Lung (tissue), 11 donors: ENCODE measurements at regions not wholly inside any gene's neighbourhood (a gene's known extent, or its start where the extent isn't known, plus 50 kb on each side); places are given as distances from the start of the nearest gene placed in this dataset.

ENCODE experiments used
- ATAC-seq: fragments of 200-7000 bp; cut with Tn5 transposase; one replicate; pipeline ENCODE4 v1.9.1; 2020; ENCODE audit warnings: moderate number of reproducible peaks; ENCODE audit not compliant: insufficient read depth, low FRiP score
- DNase-seq, 3 donors: peaks; one replicate each; pipeline ENCODE4 v3.0.0-alpha.2; 2013 to 2017
- H3K27ac ChIP-seq, 2 donors: one replicate each; pipeline ENCODE4 v1.5.1; 2013; ENCODE audit warnings: mild to moderate bottlenecking in 2 of 2, moderate library complexity in 2 of 2, control low read depth in 1 of 2, inconsistent platforms in 1 of 2, low read depth in 1 of 2, low read length in 1 of 2
- H3K27me3 ChIP-seq, 3 donors: one replicate each; pipeline ENCODE4 v1.5.1; 2013; ENCODE audit warnings: low read length in 2 of 3; ENCODE audit not compliant: control insufficient read depth in 3 of 3, insufficient read depth in 3 of 3
- H3K36me3 ChIP-seq, 4 donors: one replicate each; pipeline ENCODE4 v1.5.1; 2013; ENCODE audit warnings: low read length in 4 of 4, mild to moderate bottlenecking in 1 of 4, moderate library complexity in 1 of 4; ENCODE audit not compliant: control insufficient read depth in 4 of 4, insufficient read depth in 4 of 4
- H3K4me1 ChIP-seq, 5 donors: one replicate each; pipeline ENCODE4 v1.5.1; 2013; ENCODE audit warnings: low read length in 5 of 5, mild to moderate bottlenecking in 2 of 5, moderate library complexity in 1 of 5; ENCODE audit not compliant: control insufficient read depth in 5 of 5, insufficient read depth in 5 of 5
- H3K4me3 ChIP-seq: one replicate; pipeline ENCODE4 v1.5.1; 2013; ENCODE audit warnings: mild to moderate bottlenecking, control low read depth, moderate library complexity
- H3K9ac ChIP-seq, 2 donors: one replicate each; pipeline ENCODE4 v1.5.1; 2013; ENCODE audit warnings: low read length in 2 of 2, control low read depth in 1 of 2; ENCODE audit not compliant: insufficient read depth in 1 of 2
- H3K9me3 ChIP-seq, 4 donors: one replicate each; pipeline ENCODE4 v1.5.1; 2013; ENCODE audit warnings: low read length in 3 of 4, mild to moderate bottlenecking in 1 of 4, moderate library complexity in 1 of 4; ENCODE audit not compliant: control insufficient read depth in 4 of 4, insufficient read depth in 3 of 4
- CTCF ChIP-seq: IDR thresholded peaks from 2 replicates; pipeline ENCODE4 v1.5.1; 2012; ENCODE audit warnings: mild to moderate bottlenecking; ENCODE audit errors: control extremely low read depth, extremely low read depth
- WGBS, 2 donors: extraction: QIAGEN DNeasy Blood & Tissue Kit; methylation state at CpG; one replicate each; pipeline ENCODE4 v1.1.7; 2013; 5-methylcytosine and 5-hydroxymethylcytosine counted together
- donor health status: control.
- donor health status: control.
- donor health status: Bipolar disorder and iron deficiency.
- donor health status: healthy.
- donor health status: DM: yes; HTN: yes; CAD: no.

GRCh38 chr3:115476472-115476871, 146.8 kb upstream of the GAP43 start:
- no peaks in the 10 kb centered on the region for H3K9me3 ChIP-seq
- H3K4me1 ChIP-seq: peaks cover 0 to 4% (median 0%) of the 10 kb centered on the region in 5 donors
- H3K27ac ChIP-seq: no peak overlapping the region
- H3K27me3 ChIP-seq: no peaks in the 10 kb centered on the region
- no peaks in the 10 kb centered on the region for H3K36me3 ChIP-seq
- H3K9ac ChIP-seq: no peak overlapping the region
- H3K4me3 ChIP-seq: no peak overlapping the region
- DNase-seq (no peak), ATAC-seq (no peak)
- TF ChIP-seq CTCF: no peak

GRCh38 chr3:115478359-115478758, 145.0 kb upstream of the GAP43 start:
- no peak for TF ChIP-seq CTCF
- Histone ChIP-seq H3K9me3 (no peaks in the 10 kb centered on the region), H3K4me1 (no peaks in the 10 kb centered on the region), H3K9ac (no peak overlapping the region), H3K27ac (no peak overlapping the region), H3K27me3 (no peaks in the 10 kb centered on the region), H3K36me3 (no peaks in the 10 kb centered on the region), H3K4me3 (no peak overlapping the region)
- ATAC-seq (no peak), DNase-seq (no peak)
- WGBS, 2 donors: 81 to 87% methylated on average over 4 of the region's 4 CpGs

GRCh38 chr3:115486880-115487279, 136.4 kb upstream of the GAP43 start:
- Histone ChIP-seq H3K27ac (no peak overlapping the region), H3K4me3 (no peak overlapping the region), H3K9me3 (no peaks in the 10 kb centered on the region), H3K27me3 (no peaks in the 10 kb centered on the region), H3K36me3 (no peaks in the 10 kb centered on the region), H3K4me1 (no peaks in the 10 kb centered on the region), H3K9ac (no peak overlapping the region)
- DNase-seq (no peak), ATAC-seq (no peak)
- no peak for TF ChIP-seq CTCF
- WGBS, 2 donors: 71 to 78% methylated on average over 2 of the region's 2 CpGs

- TF ChIP-seq CTCF: no peak
- WGBS, 2 donors: 79 to 89% methylated on average over 1 of the region's 1 CpG
- no peaks in the 10 kb centered on the region for H3K9me3 ChIP-seq
Observed at GRCh38 chr3:115487968-115488367, 135.3 kb upstream of the GAP43 start.

More at GRCh38 chr3:115487968-115488367, 135.3 kb upstream of the GAP43 start:
- Histone ChIP-seq H3K4me3 (no peak overlapping the region), H3K36me3 (no peaks in the 10 kb centered on the region), H3K27me3 (no peaks in the 10 kb centered on the region), H3K4me1 (no peaks in the 10 kb centered on the region), H3K27ac (no peak overlapping the region), H3K9ac (no peak overlapping the region)
- ATAC-seq (no peak), DNase-seq (peak in 1 of 3 donors; percentile 8)
